22Rv1 (cell line): ENCODE measurements at regions not wholly inside any gene's neighbourhood (a gene's known extent, or its start where the extent isn't known, plus 50 kb on each side); places are given as distances from the start of the nearest gene placed in this dataset.

Source experiments
- H3K27ac ChIP-seq: fragments of 450-650 bp; 2 replicates; pipeline ENCODE4 v1.5.1; 2017
- CTCF ChIP-seq: fragments of 450-650 bp; IDR thresholded peaks from 2 replicates; pipeline ENCODE4 v1.5.1; 2017; ENCODE audit warnings: mild to moderate bottlenecking
- ZFX ChIP-seq: fragments of 450-650 bp; IDR thresholded peaks from 2 replicates; pipeline ENCODE4 v1.6.1; 2017; ENCODE audit warnings: antibody characterized with exemption, borderline replicate concordance

GRCh38 chr5:158398360-158399201 lies 539.6 kb upstream of the CLINT1 start:
- TF ChIP-seq CTCF (no peak), ZFX (no peak)

GRCh38 chr5:158397278-158397677 lies 538.3 kb upstream of the CLINT1 start:
- H3K27ac ChIP-seq: no peak overlapping the region
- TF ChIP-seq ZFX: no peak
- no peak for TF ChIP-seq CTCF

More at GRCh38 chr5:158398360-158399201, 539.6 kb upstream of the CLINT1 start:
- no peak overlapping the region for H3K27ac ChIP-seq

- H3K27ac ChIP-seq: no peak overlapping the region
- no peak for TF ChIP-seq ZFX
- TF ChIP-seq CTCF: no peak
Observed at GRCh38 chr5:158394102-158394501, 535.2 kb upstream of the CLINT1 start.

GRCh38 chr5:158393457-158393856 lies 534.5 kb upstream of the CLINT1 start:
- TF ChIP-seq CTCF: no peak
- TF ChIP-seq ZFX: no peak
- no peak overlapping the region for H3K27ac ChIP-seq

DNA sequence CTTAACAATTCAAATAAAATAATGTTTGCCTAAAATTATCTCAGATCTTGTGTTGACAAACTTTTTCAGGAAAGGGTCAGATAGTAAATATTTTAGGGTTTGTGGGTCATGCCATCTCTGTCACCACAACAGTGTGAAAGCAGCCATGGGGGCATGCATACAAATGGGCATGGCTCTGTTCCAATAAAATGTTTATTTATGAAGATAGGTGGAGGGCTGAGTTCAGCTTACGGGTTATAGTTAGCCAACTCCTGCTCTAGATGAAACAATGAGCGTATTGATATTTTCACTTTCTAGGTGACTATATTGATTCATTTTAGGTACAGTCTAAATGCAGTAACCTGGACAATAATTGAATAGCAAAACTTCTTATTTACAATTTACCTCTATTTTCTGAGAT lies 533.8 kb upstream of the CLINT1 start:
- no peak overlapping the region for H3K27ac ChIP-seq
- no peak for TF ChIP-seq CTCF
- no peak for TF ChIP-seq ZFX

DNA sequence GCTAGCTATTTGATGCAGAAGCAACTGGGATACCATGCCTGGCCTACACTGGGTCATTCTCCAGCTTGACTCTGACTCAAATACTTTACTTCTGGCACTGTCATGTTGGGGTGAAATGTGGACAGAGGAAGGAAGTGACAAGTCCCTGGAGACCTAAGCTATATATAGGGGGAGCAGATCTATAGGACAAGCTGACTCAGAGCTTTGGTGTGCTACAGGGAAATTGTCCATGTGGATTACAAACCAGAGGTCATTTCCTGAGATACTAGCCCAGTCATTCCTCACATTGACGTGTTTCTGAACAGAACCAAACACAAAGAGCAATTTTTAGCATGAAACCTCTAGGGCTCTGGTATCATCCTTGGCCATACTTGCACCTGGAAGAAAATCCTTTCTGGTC lies 531.6 kb upstream of the CLINT1 start:
- H3K27ac ChIP-seq: no peak overlapping the region

More for the DNA sequence above, 531.6 kb upstream of the CLINT1 start:
- TF ChIP-seq ZFX: no peak
- TF ChIP-seq CTCF: no peak
